ENCODE measurements at regions not wholly inside any gene's neighbourhood (a gene's known extent, or its start where the extent isn't known, plus 50 kb on each side); places are given as distances from the start of the nearest gene placed in this dataset.

DNA sequence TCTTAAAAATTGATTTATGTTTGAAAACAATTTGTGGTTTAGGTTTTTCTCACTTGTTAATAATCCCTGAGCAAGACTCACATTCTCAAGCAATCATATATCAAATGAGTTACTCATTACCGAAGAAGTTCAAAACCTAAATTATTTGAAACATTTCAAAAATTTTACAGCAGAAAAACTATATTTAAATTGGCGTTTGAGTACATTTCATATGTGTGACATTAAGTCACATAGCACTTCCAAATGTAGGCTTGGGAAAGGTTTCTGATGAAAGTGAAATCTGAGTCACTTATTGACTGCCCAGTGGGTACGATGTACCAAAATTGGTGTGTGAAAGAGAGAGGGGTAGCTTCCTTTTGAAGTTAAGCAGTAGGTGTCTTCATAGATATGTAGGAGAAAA is 411.4 kb upstream of the SGCD start:
- ATAC-seq (no peak), DNase-seq (no peak)
- no peak overlapping the region for H3K27ac ChIP-seq
- TF ChIP-seq, protein P1, sequence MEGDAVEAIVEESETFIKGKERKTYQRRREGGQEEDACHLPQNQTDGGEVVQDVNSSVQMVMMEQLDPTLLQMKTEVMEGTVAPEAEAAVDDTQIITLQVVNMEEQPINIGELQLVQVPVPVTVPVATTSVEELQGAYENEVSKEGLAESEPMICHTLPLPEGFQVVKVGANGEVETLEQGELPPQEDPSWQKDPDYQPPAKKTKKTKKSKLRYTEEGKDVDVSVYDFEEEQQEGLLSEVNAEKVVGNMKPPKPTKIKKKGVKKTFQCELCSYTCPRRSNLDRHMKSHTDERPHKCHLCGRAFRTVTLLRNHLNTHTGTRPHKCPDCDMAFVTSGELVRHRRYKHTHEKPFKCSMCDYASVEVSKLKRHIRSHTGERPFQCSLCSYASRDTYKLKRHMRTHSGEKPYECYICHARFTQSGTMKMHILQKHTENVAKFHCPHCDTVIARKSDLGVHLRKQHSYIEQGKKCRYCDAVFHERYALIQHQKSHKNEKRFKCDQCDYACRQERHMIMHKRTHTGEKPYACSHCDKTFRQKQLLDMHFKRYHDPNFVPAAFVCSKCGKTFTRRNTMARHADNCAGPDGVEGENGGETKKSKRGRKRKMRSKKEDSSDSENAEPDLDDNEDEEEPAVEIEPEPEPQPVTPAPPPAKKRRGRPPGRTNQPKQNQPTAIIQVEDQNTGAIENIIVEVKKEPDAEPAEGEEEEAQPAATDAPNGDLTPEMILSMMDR (IDR thresholded peaks at IDR 0.05): no peak
- H3K4me1 ChIP-seq: peaks cover 4% of the 10 kb centered on the region
- intact Hi-C loops (cut with DNase I): no loop called here
- 41 to 48% (median 43%) methylated on average over 3 of the region's 3 CpGs for WGBS, 3 donors
- H3K4me3 ChIP-seq: no peak overlapping the region
- no peaks in the 10 kb centered on the region for H3K36me3 ChIP-seq (ENCODE audit: insufficient read depth in 1 of 2, low read depth in 1 of 2)
- H3K27me3 ChIP-seq (ENCODE audit: insufficient read depth in 3 of 3, low read length in 2 of 3): no peaks in the 10 kb centered on the region
- H3K9me3 ChIP-seq: no peaks in the 10 kb centered on the region

- TF ChIP-seq, protein P1 (IDR thresholded peaks at IDR 0.05): no peak
- Histone ChIP-seq H3K27ac (no peak overlapping the region), H3K36me3 (ENCODE audit: insufficient read depth in 1 of 2, low read depth in 1 of 2) (no peaks in the 10 kb centered on the region), H3K9me3 (no peaks in the 10 kb centered on the region), H3K4me1 (peaks cover 4% of the 10 kb centered on the region), H3K4me3 (no peak overlapping the region), H3K27me3 (ENCODE audit: insufficient read depth in 3 of 3, low read length in 2 of 3) (no peaks in the 10 kb centered on the region)
- intact Hi-C loops (cut with DNase I): no loop called here
- DNase-seq (no peak), ATAC-seq (no peak)
- 32 to 37% (median 35%) methylated on average over 2 of the region's 2 CpGs for WGBS, 3 donors
Observed at GRCh38 chr5:155919126-155919525, 407.8 kb upstream of the SGCD start.

DNA sequence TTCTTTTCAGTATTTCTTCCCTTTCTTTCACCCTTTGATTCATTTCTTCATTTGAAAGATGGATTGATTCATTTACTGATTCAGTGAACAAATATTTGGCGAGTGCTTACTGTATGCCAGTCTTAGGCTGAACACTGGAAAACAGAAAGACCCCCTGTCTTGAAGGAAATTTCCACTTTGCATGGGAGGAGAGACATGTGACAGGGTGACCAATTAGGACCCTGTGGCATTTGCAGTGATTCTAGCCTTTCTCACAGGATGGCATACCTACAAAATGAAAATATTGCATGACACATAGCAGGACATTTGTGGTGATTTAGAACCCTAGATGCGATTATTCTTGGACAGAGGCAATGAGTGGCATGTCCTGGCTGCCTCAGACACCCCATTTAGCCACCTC is 407.2 kb upstream of the SGCD start:
- Histone ChIP-seq H3K4me1 (peaks cover 4% of the 10 kb centered on the region), H3K9me3 (no peaks in the 10 kb centered on the region), H3K36me3 (ENCODE audit: insufficient read depth in 1 of 2, low read depth in 1 of 2) (no peaks in the 10 kb centered on the region), H3K4me3 (no peak overlapping the region), H3K27ac (no peak overlapping the region), H3K27me3 (ENCODE audit: insufficient read depth in 3 of 3, low read length in 2 of 3) (no peaks in the 10 kb centered on the region)
- WGBS, 3 donors: 58 to 82% (median 63%) methylated on average over 2 of the region's 2 CpGs
- DNase-seq: no peak
- no peak for ATAC-seq
- intact Hi-C loops (cut with DNase I): no loop called here
- TF ChIP-seq, protein P1 (IDR thresholded peaks at IDR 0.05): no peak

DNA sequence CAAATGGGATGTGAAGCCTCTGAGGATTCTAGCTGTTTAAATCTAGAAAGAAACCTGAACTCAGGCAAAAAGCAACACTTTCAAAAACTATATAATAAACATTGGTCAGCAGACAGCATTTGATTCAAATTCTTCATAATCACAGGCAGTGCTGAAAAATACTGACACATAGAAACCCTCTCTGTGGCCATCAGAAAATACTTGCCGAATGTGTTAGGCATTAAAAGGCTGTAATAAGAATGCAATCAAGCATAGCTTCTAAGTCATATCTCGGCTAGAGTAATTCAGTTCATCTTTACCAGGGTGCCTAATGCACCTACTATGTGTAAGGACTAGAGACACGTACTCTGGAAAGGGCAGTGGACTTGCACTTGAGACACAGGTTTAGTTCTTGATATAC is 405.3 kb upstream of the SGCD start:
- 84 to 95% (median 89%) methylated on average over 3 of the region's 3 CpGs for WGBS, 3 donors
- DNase-seq: no peak
- intact Hi-C loops (cut with DNase I): no loop called here

DNA sequence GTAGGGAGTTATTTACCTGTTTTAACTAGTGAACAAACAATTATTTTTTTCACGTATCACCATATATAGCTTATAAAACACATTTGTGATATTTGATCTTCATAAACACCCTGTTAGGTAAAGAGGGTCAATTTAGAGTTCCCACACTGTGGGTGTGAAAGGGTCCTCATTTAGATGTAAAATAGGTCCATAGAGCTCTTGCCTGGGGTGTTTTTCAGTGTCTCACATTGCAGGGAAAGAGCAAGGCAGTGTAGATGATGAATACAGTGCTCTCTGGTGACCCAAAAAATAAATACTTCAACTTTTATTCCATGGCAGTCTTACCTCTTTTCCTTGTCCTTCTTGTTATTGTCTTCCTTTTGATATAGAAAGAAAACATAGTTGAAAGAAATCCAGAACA is 403.2 kb upstream of the SGCD start:
- WGBS, 3 donors: 94 to 98% (median 97%) methylated on average over 1 of the region's 1 CpG
- ATAC-seq (no peak), DNase-seq (no peak)
- peaks cover under 1% of the 10 kb centered on the region for H3K4me1 ChIP-seq
- H3K4me3 ChIP-seq: no peak overlapping the region
- H3K36me3 ChIP-seq (ENCODE audit: insufficient read depth in 1 of 2, low read depth in 1 of 2): no peaks in the 10 kb centered on the region
- H3K9me3 ChIP-seq: no peaks in the 10 kb centered on the region
- intact Hi-C loops (cut with DNase I): no loop called here
- TF ChIP-seq, protein P1 (IDR thresholded peaks at IDR 0.05): no peak
- H3K27ac ChIP-seq: no peak overlapping the region
- no peaks in the 10 kb centered on the region for H3K27me3 ChIP-seq (ENCODE audit: insufficient read depth in 3 of 3, low read length in 2 of 3)

More for the DNA sequence above, 405.3 kb upstream of the SGCD start:
- Histone ChIP-seq H3K4me3 (no peak overlapping the region), H3K27me3 (ENCODE audit: insufficient read depth in 3 of 3, low read length in 2 of 3) (no peaks in the 10 kb centered on the region), H3K4me1 (peaks cover 4% of the 10 kb centered on the region), H3K36me3 (ENCODE audit: insufficient read depth in 1 of 2, low read depth in 1 of 2) (no peaks in the 10 kb centered on the region), H3K27ac (no peak overlapping the region), H3K9me3 (no peaks in the 10 kb centered on the region)
- ATAC-seq: no peak
- TF ChIP-seq, protein P1 (IDR thresholded peaks at IDR 0.05): no peak
